GM18867 (cell line): ENCODE measurements at regions not wholly inside any gene's neighbourhood (a gene's known extent, or its start where the extent isn't known, plus 50 kb on each side); places are given as distances from the start of the nearest gene placed in this dataset.
"Not testable (repeated sequence)": the region's sequence is repeated elsewhere in the genome, so short reads cannot be mapped to it uniquely, and the experiment has no call there.

Source experiments
- ATAC-seq: cut with Tn5 transposase; IDR thresholded peaks from one replicate; pipeline ENCODE4 v1.9.1; 2021; ENCODE audit warnings: mild to moderate bottlenecking, moderate library complexity; ENCODE audit not compliant: unreplicated experiment

DNA sequence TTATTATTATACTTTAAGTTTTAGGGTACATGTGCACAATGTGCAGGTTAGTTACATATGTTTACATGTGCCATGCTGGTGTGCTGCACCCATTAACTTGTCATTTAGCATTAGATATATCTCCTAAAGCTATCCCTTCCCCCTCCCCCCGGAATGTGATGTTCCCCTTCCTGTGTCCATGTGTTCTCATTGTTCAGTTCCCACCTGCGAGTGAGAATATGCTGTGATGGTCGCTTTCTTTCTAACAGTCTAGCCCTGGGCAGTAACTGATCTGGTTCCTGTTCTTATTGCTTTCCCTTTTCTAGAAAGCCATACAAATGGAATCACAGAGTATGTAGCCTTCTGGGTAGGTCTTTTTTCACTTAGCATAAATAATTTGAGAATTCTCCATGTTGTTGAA is 311.1 kb upstream of the CNTNAP2 start:
- not testable (repeated sequence) for ATAC-seq

DNA sequence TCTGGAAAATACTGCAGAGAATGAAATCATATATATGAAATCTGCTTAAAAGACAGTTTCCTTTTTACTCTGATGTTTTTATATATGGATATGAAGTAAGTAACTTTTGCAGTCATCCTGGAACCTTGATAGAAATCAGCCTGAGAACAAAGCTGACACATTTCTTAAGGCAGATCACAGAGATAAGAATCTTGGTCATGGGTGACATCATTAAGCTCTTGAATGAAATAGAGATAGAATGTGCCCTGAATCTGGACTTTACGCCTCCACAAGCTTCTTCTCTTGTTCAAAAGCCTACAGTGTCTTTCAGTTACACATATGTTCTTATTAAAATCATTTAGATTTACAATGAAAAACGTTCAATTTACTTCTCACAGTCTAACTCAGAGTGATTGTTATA is 319.1 kb upstream of the CNTNAP2 start:
- ATAC-seq = no peak

DNA sequence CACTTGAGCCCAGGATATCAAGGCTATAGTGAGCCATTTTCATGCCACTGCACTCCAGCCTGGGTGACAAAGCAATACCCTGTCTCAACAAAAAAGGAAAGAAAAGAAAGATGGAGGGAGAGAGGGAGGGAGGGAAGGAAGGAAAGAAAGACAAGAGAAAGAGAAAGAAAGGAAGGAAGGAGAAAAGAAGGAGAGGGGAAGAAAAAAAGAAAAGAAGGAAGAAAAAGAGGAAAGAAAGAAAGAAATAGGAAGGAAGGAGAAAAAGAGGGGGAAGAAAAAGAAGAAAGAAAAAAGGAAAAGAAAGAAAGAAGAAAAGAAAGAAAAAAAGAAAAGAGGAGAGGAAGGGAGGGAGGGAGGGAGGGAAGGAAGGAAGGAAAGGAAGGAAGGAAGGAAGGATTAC is 321.5 kb upstream of the CNTNAP2 start:
- no peak for ATAC-seq

DNA sequence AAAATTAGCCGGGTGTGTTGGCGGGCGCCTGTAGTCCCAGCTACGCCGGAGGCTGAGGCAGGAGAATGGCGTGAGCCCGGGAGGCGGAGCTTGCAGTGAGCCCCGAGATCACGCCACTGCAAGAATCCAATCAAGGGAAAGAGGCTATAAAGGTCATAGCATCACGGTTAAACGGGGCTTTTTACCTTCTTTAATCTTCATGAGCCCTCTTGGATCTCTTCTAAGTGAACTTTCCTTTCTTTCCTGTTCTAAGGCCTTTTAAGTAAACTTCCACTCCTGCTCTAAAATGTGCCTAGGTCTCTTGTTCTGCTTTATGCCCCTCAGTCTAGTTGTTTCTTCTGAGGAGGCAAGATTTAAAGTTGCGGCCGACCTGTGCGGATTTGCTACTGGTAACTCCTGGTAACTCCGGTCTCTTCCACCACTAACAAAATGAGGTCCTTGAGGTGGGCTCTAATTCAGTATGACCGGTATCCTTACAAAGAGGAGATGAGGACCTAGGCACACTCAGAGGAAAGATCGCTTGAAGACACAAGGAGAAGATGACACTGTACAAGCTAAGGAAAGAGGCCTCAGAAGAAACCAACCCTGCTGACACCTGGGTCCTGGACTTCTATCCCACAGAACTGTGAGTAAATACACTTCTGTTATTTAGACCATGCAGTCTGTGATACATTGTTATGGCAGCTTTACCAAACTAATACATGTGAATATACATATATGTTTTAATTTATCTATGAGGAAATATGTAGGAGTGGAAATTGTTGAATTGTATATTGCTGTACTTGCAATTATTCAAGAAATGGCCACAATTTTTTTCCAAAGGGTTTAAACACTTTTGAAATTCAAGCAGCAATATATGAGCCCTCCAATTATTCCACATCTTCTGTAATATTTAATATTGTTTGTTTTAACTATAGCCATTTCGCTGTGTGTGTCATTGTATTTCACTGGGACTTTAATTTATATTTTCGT is 331.5 kb upstream of the CNTNAP2 start:
- ATAC-seq = no peak

DNA sequence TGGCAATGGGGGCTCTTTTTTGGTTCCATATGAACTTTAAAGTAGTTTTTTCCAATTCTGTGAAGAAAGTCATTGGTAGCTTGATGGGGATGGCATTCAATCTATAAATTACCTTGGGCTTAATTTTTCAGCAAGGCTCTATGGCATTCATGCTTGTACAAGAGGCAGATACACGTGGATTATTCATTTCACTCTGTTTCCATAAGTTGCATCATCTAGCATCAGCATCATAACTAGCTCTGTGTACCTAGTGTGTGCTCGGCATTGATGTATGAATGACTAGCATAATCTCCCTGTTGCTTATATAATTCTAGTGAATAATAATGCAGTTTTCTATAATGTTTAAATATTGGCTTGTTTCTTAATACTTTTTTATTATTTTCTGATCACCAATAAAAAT is 335.2 kb upstream of the CNTNAP2 start:
- ATAC-seq = not testable (repeated sequence)

DNA sequence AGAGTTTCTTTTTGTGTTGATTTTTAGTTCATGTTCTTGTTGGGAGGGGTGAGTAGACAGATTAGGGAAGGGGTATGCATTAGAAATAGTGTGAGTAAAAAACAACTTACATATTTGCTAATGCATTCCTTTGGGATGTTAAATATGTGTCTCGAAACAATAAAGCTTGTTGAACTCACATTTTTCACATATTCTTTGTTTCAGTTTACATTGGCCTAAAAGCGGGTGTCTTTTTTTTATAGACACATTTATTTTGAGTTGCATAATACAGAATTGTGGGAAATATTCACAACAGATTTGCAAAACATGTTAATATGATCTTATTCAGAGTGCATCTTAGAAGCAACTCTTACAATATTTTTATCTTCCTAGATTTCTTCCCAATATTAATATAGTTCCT is 337.5 kb upstream of the CNTNAP2 start:
- no peak for ATAC-seq

DNA sequence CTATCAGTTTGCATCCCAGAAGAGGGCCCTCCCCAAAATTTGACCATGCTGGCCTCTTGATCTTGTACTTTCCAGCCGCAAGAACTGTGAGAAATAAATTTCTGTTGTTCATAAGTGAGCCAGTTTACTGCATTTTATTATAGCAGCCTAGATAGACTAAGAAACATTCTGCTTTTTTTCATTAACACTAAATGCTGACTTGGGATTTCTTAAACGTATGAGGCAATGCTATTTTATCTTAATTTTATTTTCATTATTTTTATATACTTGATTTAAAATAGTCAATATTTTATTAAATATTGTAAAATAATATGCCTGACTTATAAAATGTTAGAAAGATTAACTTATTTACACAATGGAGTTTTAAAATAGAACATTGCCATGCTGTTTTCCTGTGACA is 341.8 kb upstream of the CNTNAP2 start:
- no peak for ATAC-seq

DNA sequence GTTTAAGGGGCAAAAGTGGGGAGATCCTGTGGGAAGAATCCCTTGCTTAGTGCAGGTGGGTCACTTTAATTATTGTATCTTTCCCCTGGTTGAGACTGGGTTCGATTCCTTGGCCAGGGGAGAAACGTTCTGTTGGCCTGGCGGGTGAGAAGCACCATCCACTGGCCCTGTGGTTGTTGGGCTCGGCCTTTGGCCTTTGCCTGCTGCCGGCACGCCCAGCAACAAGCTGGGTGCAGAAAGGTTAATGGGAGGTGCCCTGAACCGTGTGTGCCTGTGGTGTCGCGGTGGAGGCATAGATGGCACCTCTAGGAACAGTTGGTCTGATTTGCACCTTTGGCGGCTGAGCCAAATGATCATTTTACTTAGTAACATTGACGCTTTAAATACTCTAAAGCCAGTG is 363.6 kb upstream of the CNTNAP2 start:
- ATAC-seq = no peak

DNA sequence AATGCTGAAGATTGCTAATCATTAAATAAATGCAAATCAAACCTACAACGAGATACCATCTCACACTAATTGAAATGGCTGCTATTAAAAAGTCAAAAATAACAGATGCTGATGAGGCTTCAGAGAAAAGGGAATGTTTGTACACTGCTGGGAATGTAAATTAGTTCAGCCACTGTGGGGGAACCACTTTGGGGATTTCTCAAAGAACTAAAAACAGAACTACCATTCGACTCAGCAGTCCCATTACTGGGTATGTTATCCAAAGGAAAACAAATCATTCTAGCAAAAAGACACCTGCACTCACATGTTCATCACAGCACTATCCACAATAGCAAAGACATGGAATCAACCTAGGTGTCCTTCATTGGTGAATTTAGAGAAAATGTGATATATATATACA is 379.0 kb upstream of the CNTNAP2 start:
- no peak for ATAC-seq

DNA sequence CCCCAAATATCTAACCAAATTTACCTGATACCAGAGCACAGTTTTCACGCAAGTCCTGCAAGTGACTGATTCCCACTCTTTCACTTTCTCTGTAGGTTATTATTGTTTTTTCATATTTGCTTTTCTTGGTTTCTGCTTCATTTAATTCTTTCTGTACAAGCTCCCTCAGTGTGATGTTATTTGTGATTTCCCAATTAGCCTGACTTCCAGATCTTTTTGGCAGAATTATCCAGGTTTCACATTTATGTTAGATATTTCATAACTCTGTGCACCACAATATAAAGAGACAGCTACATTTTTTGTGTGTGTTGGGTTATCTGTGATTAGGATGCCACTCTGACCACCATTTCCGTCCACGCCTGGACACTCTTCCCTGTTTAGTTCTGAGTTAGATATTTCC is 381.5 kb upstream of the CNTNAP2 start:
- no peak for ATAC-seq

DNA sequence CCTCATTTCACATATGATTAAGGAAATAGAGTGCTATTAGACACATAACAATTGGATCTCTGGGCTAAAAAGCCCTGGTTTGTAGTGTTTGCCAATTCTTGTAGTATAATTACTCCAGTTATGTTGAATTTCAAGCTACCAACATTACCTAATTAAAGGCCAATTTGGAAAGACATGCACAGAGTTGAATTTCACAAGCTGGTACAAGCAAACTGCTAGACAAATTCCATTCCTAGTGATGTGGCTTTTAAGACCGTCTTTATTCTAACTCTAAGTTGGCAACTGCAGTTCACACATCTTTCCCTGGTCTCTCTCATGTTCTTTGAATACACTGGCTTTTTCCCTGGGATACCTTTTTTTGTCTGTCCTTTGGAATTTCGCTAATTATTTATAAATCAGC is 384.1 kb upstream of the CNTNAP2 start:
- ATAC-seq = no peak

DNA sequence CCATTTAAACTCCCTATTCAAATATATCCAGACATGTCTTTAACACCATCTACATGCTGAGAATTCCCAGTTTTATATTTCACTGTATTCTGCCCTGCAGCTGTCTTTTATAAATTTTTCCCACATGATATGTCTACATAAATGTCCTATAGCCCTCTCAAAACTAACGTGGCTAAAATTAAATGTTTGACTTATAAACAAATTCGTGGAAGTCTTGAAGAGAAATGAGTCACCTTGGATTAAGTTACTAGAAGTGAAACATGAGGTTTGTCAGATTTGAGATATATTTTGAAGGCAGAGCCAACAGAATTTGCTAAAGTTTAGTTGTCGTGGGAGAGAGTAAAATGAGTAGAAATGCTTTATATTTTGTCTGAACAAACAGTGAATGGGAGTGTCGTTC is 386.9 kb upstream of the CNTNAP2 start:
- no peak for ATAC-seq

DNA sequence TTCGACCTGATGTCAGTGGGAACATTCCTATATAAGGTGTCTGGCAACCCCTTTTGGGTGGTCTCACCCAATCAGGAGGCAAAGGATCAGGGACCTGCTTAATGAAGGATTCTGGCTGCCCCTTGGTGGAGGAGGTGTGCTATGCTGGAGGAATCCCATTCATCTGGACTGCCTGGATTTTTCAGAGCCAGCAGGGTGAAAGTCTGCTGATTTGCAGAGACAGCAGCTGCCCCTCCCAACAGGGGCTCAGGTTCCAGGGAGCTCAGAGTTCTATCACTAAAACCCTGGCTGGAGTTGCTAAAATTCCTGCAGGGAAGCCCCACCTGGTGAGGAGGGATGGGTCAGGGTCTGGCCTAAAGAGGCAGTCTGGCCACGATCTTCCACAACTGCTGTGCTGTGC is 398.5 kb upstream of the CNTNAP2 start:
- no peak for ATAC-seq

DNA sequence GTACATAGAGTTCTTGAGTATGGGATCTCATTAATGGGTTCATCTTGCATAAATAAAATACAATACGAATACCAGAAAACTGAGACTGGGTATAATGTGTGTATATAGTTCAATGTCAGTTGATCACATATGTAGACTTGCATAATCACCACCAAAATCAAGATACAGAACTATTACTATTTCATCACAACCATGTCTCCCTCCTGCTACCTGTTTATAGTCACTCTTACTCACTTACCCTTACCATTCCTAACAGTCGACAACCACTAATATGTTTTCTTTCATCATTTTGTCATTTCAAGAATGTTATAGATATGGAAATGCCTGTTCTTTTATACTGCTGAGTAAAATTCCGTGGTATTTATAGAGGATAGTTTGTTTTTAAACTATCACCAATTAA is 416.1 kb upstream of the CNTNAP2 start:
- ATAC-seq = no peak

DNA sequence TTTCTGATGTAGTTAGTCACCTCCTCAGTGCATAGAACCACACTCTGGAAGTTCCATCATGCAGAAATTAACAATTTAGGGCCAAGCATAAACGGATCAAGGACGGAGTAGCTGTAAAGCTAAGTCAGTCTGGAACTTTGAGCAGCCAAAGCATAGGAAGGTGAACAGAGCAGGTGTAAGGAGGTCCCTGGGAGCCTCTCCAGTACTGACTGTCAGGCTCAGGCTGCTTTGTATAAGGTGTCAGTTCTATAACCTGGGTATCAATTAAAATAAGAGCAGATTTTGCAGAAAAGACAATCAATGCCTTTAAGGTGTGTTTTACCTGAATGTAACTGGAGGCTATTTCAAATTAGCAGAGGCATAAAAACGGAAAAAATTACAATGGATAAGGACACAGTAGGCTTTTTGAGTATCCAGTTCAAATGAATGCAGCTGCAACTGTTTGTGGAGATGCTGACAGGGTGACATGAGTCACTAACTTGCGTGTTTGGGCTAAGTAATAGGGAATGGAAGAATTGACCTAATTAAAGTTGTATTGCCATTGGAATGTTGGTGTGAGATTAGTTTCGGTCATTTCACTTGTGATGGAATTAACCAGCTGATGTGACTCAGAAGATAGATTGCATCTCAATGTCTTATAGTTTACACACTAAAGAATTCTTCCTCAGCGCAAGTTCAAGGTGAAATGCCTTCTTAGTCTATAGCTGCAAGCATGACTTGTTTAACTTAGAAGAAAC is 417.9 kb upstream of the CNTNAP2 start:
- no peak for ATAC-seq

DNA sequence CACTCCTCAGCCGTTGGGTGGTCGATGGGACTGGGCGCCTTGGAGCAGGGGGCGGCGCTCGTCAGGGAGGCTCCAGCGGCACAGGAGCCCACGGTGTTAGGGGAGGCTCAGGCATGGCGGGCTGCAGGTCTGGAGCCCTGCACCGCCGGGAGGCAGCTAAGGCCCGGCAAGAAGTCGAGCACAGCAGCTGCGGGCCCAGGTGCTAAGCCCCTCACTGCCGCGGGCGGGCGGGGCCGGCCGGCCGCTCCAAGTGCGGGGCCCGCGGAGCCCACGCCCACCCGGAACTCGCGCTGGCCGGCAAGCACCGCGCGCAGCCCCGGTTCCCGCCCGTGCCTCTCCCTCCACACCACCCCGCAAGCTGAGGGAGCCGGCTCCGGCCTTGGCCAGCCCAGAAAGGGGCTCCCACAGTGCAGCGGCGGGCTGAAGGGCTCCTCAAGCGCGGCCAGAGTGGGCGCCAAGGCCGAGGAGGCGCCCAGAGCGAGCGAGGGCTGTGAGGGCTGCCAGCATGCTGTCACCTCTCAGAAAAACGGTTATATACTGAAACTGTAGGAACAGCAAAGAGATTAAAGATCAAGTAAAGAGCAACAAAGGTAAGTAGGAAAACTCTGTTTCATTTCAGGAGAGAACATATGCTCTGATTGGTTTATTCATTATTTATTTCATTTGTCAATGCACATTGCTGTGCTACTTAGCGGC is 419.0 kb upstream of the CNTNAP2 start:
- ATAC-seq = not testable (repeated sequence)

DNA sequence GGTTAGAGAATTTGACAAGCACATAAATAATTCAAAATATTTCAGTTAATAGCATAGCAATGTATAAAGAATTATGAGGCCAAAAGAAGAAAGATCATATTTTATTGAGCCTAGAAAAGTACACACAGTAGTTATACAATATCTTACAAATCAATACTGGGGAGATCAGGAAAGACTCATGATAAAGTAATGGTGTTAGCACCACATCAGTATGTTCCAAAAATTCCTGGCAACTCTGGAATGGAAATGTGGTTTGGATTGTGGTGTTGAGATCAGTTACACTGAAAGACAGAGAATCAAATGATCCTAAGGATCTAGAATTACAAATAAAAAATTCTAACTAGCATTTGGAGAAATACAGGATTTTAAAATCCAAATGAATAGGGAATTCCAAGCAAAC is 420.5 kb upstream of the CNTNAP2 start:
- ATAC-seq = no peak

DNA sequence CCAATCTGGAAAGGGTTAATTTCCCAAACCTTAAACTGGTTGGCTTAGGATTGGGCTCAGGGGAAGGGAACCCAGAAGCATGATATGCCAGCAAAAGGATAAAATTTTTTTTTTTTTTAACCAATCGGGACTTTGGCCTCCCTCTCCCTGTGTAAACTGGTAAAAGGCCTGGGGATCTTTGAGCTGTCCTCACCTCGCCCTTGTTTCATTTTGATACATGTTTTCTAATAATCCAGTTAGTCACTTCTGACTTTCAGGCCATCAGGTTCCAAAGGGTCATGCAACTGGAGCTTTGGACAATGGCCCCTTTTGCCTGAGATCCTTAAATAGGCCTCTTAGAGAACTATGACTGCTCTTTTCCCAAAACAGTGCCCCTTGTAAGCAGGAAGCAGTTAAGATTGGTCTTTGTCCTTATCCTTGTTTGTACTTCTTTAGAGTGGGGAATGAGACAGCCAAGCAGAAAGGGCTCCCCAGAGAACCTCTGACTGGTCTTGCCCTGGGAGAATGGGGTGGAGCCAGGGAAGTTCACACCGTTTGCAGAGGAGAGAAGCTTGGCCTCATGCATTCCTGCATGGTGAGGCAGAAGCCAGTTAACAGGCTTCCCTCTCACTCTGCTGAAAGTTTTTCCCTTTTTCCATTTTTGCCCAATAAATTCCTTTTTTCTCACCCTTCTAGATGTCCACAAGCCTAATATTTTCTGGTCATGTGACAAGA is 424.2 kb upstream of the CNTNAP2 start:
- ATAC-seq = no peak

DNA sequence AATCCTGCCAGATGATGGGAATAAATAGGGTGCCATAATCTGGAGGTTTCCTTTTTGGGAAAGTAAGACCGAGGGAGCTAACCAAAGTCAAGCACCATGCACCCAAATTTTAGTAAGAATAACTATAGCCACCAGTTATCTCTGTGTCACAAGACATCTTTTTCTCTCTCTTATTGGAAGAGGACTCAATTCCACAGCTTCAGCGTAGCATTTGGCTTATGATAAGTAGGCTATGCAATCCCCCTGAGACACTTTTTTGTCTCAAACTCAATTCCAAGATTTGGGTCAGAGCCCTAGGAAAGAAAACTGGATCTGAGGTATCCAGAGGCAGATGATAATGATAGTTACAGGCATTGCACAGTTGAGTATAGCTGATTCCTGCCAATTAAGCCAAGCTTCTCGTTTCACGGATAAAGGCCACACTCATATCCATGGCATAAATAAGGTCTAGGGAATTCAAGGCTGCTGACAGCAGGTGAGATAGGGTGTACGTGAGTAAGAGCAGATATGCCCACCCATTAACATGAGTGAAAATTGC is 425.2 kb upstream of the CNTNAP2 start:
- ATAC-seq = no peak

DNA sequence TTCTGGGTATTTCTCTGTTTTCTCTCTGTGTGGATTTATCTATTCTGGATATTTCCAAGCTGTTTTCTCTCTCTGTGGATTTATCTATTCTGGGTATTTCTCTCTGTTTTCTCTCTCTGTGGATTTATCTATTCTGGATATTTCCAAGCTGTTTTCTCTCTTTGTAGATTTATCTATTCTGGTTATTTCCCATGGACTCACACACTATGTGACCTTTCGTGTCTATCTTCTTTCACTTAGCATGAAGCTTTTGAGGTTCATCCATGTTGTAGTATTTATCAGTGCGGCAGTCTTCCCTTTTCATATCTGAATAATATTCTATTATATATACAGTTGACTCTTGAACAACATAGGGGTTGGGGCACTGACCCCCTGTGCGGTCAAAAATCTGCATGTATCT is 435.0 kb upstream of the CNTNAP2 start:
- no peak for ATAC-seq

DNA sequence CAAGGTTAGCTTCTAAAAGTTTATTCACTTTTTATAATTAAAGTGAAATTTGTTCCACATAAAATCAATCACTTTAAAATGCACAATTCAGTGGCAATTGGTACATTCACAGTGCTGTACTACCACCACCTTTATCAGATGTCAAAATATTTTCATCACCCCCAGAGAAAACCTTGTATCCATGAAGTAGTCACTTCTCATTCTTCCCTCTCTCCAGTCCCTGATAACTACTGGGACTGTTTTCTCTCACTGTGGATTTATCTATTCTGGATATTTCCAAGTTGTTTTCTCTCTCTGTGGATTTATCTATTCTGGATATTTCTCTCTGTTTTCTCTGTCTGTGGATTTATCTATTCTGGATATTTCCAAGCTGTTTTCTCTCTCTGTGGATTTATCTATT is 435.4 kb upstream of the CNTNAP2 start:
- no peak for ATAC-seq
